NB4 (cell line): ENCODE measurements at regions not wholly inside any gene's neighbourhood (a gene's known extent, or its start where the extent isn't known, plus 50 kb on each side); places are given as distances from the start of the nearest gene placed in this dataset.

ENCODE experiments used
- CTCF ChIP-seq: IDR thresholded peaks from one replicate; pipeline ENCODE4 v1.5.1; 2012; ENCODE audit warnings: low read depth, low read length
- MYC ChIP-seq: IDR thresholded peaks from 2 replicates; pipeline ENCODE4 v1.6.1; 2011; ENCODE audit warnings: low read depth, low read length
- POLR2A ChIP-seq: IDR thresholded peaks from 2 replicates; pipeline ENCODE4 v1.6.1; 2011; ENCODE audit warnings: mild to moderate bottlenecking; ENCODE audit not compliant: insufficient read length; ENCODE audit errors: extremely low read depth

- no peak for TF ChIP-seq POLR2A
- no peak for TF ChIP-seq CTCF
- no peak for TF ChIP-seq MYC
Measured at GRCh38 chr14:55921511-55921910, 196.7 kb upstream of the PELI2 start.
